HFFc6 (cell line): ENCODE measurements at regions not wholly inside any gene's neighbourhood (a gene's known extent, or its start where the extent isn't known, plus 50 kb on each side); places are given as distances from the start of the nearest gene placed in this dataset.

Experiments used
- DNase-seq: peaks from one replicate; pipeline ENCODE4 v3.0.0-alpha.2; 2018
- H3K27ac Mint-ChIP-seq: 2 replicates; pipeline ENCODE4 v1.8.0; 2020; ENCODE audit warnings: mild to moderate bottlenecking, mixed read lengths
- H3K27me3 Mint-ChIP-seq: 2 replicates; pipeline ENCODE4 v1.8.0; 2021; ENCODE audit warnings: mild to moderate bottlenecking, moderate library complexity, mixed read lengths; ENCODE audit not compliant: insufficient read depth
- H3K36me3 Mint-ChIP-seq: 2 replicates; pipeline ENCODE4 v1.8.0; 2021; ENCODE audit warnings: low read depth, mixed read lengths
- H3K4me1 Mint-ChIP-seq: 2 replicates; pipeline ENCODE4 v1.8.0; 2020; ENCODE audit warnings: low read depth, mixed read lengths
- H3K4me3 Mint-ChIP-seq: 2 replicates; pipeline ENCODE4 v1.8.0; 2020; ENCODE audit warnings: mild to moderate bottlenecking, moderate library complexity, mixed read lengths
- H3K9me3 Mint-ChIP-seq: 2 replicates; pipeline ENCODE4 v1.8.0; 2020; ENCODE audit warnings: mild to moderate bottlenecking, mixed read lengths
- TF ChIP-seq, protein P1 (sequence below): fragments of 200-600 bp; sonication (generic); IDR thresholded peaks from 2 replicates; pipeline ENCODE4 v1.5.0; 2021; ENCODE audit warnings: antibody characterized with exemption, mild to moderate bottlenecking

DNA sequence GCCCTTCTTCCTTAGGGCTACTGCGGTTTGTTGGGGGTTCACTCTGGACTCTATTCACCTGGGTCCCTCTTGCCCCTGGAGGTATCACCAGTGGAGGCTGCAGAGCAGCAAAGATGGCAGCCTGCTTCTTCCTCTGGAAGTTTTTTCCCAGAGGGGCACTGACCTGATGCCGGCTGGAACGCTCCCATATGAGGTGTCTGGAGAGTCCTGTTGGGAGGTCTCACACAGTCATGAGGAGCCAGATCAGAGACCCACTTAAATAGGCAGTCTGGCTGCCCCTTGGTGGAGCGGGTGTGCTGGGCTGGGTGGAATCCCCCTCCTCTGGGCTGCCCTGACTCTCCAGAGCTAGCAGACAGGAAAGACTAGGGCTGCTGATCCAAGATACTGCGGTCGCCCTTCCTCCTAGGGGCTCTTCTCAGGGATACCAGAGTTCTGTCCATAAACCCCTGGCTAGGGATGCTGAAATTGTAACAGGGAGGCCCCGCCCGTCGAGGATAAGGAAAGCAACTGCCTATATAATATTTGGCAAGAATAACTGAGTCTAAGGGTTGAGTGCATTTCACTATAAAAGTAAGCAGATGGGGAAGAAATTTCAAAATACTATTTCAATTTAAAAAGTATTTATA is 140.7 kb downstream of the NOL4 start:
- Mint-ChIP-seq H3K4me1 (no peaks in the 10 kb centered on the region), H3K9me3 (peaks cover 18% of the 10 kb centered on the region), H3K4me3 (no peak overlapping the region), H3K27me3 (peaks cover 2% of the 10 kb centered on the region; the same call in 1 of the 2 replicates), H3K27ac (no peak overlapping the region), H3K36me3 (no peaks in the 10 kb centered on the region)
- no peak for DNase-seq
- TF ChIP-seq, protein P1, sequence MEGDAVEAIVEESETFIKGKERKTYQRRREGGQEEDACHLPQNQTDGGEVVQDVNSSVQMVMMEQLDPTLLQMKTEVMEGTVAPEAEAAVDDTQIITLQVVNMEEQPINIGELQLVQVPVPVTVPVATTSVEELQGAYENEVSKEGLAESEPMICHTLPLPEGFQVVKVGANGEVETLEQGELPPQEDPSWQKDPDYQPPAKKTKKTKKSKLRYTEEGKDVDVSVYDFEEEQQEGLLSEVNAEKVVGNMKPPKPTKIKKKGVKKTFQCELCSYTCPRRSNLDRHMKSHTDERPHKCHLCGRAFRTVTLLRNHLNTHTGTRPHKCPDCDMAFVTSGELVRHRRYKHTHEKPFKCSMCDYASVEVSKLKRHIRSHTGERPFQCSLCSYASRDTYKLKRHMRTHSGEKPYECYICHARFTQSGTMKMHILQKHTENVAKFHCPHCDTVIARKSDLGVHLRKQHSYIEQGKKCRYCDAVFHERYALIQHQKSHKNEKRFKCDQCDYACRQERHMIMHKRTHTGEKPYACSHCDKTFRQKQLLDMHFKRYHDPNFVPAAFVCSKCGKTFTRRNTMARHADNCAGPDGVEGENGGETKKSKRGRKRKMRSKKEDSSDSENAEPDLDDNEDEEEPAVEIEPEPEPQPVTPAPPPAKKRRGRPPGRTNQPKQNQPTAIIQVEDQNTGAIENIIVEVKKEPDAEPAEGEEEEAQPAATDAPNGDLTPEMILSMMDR = no peak

- peaks cover 2% of the 10 kb centered on the region; the same call in 1 of the 2 replicates for H3K27me3 Mint-ChIP-seq
- TF ChIP-seq, protein P1 = peak; percentile 39
Measured at GRCh38 chr18:34077599-34077998, 147.1 kb downstream of the NOL4 start.

GRCh38 chr18:34075963-34076860 is 148.5 kb downstream of the NOL4 start:
- Mint-ChIP-seq H3K4me3 (no peak overlapping the region), H3K4me1 (no peaks in the 10 kb centered on the region), H3K36me3 (no peaks in the 10 kb centered on the region), H3K27me3 (peaks cover 2% of the 10 kb centered on the region; the same call in 1 of the 2 replicates), H3K9me3 (no peaks in the 10 kb centered on the region), H3K27ac (no peak overlapping the region)
- TF ChIP-seq, protein P1 = no peak
- no peak for DNase-seq

More at GRCh38 chr18:34077599-34077998, 147.1 kb downstream of the NOL4 start:
- no peak for DNase-seq
- H3K4me3 Mint-ChIP-seq = no peak overlapping the region
- H3K36me3 Mint-ChIP-seq = no peaks in the 10 kb centered on the region
- peaks cover 3% of the 10 kb centered on the region; the same call in 1 of the 2 replicates for H3K9me3 Mint-ChIP-seq
- H3K4me1 Mint-ChIP-seq = no peaks in the 10 kb centered on the region
- no peak overlapping the region for H3K27ac Mint-ChIP-seq

- H3K27ac Mint-ChIP-seq = no peak overlapping the region
- no peak overlapping the region for H3K4me3 Mint-ChIP-seq
- TF ChIP-seq, protein P1 = no peak
- H3K9me3 Mint-ChIP-seq = peaks cover 22% of the 10 kb centered on the region
- H3K27me3 Mint-ChIP-seq = no peaks in the 10 kb centered on the region; the same call in 1 of the 2 replicates
- H3K36me3 Mint-ChIP-seq = peaks cover 4% of the 10 kb centered on the region; the same call in 1 of the 2 replicates
- no peak for DNase-seq
- H3K4me1 Mint-ChIP-seq = no peaks in the 10 kb centered on the region
Measured at GRCh38 chr18:34061226-34061625, 163.5 kb downstream of the NOL4 start.

GRCh38 chr18:34055227-34055626 is 169.5 kb downstream of the NOL4 start:
- DNase-seq = no peak
- TF ChIP-seq, protein P1 = no peak
- Mint-ChIP-seq H3K27ac (no peak overlapping the region), H3K36me3 (no peaks in the 10 kb centered on the region; the same call in 1 of the 2 replicates), H3K9me3 (peaks cover 39% of the 10 kb centered on the region), H3K4me1 (no peaks in the 10 kb centered on the region), H3K4me3 (no peak overlapping the region), H3K27me3 (no peaks in the 10 kb centered on the region; the same call in 1 of the 2 replicates)
